ENCODE measurements at regions not wholly inside any gene's neighbourhood (a gene's known extent, or its start where the extent isn't known, plus 50 kb on each side); places are given as distances from the start of the nearest gene placed in this dataset.

- Histone ChIP-seq H3K36me3 (ENCODE audit: control insufficient read depth in 4 of 4, insufficient read depth in 4 of 4, low read length in 3 of 4) (no peaks in the 10 kb centered on the region), H3K4me1 (ENCODE audit: control extremely low read depth in 1 of 4, control insufficient read depth in 4 of 4, insufficient read depth in 4 of 4, low read length in 3 of 4) (no peaks in the 10 kb centered on the region), H3K9me3 (ENCODE audit: control extremely low read depth in 1 of 5, control insufficient read depth in 4 of 5, insufficient read depth in 2 of 5, low read depth in 1 of 5, low read length in 4 of 5) (no peaks in the 10 kb centered on the region), H3K4me3 (ENCODE audit: control insufficient read depth in 1 of 7, extremely low read depth in 1 of 7, insufficient read depth in 4 of 7, low read depth in 2 of 7, low read length in 6 of 7) (no peak overlapping the region), H3K27ac (ENCODE audit: insufficient read depth in 1 of 2, low read depth in 1 of 2, low read length in 2 of 2, poor library complexity in 1 of 2, severe bottlenecking in 2 of 2) (no peak overlapping the region), H3K27me3 (replicated peaks in 2 of 5; ENCODE audit: control insufficient read depth in 4 of 5, insufficient read depth in 5 of 5, low read length in 4 of 5) (no peaks in the 10 kb centered on the region)
- DNase-seq = no peak
- CTCF ChIA-PET = no interaction called here
- 100% methylated on average over 4 of the region's 5 CpGs for WGBS (ENCODE audit: insufficient coverage)
- POLR2A ChIA-PET = no interaction called here
These were observed 343.2 kb downstream of the ACTL7B start for GRCh38 chr9:108512426-108513173.

GRCh38 chr9:108511307-108511706 lies 344.5 kb downstream of the ACTL7B start:
- no peaks in the 10 kb centered on the region for H3K4me1 ChIP-seq (ENCODE audit: control extremely low read depth in 1 of 4, control insufficient read depth in 4 of 4, insufficient read depth in 4 of 4, low read length in 3 of 4)
- H3K27me3 ChIP-seq (replicated peaks in 2 of 5; ENCODE audit: control insufficient read depth in 4 of 5, insufficient read depth in 5 of 5, low read length in 4 of 5) = no peaks in the 10 kb centered on the region
- no peaks in the 10 kb centered on the region for H3K9me3 ChIP-seq (ENCODE audit: control extremely low read depth in 1 of 5, control insufficient read depth in 4 of 5, insufficient read depth in 2 of 5, low read depth in 1 of 5, low read length in 4 of 5)
- H3K27ac ChIP-seq (ENCODE audit: insufficient read depth in 1 of 2, low read depth in 1 of 2, low read length in 2 of 2, poor library complexity in 1 of 2, severe bottlenecking in 2 of 2) = no peak overlapping the region
- no peaks in the 10 kb centered on the region for H3K36me3 ChIP-seq (ENCODE audit: control insufficient read depth in 4 of 4, insufficient read depth in 4 of 4, low read length in 3 of 4)
- ChIA-PET POLR2A (no interaction called here), CTCF (no interaction called here)
- DNase-seq = no peak
- 98% methylated on average over 4 of the region's 5 CpGs for WGBS (ENCODE audit: insufficient coverage)
- H3K4me3 ChIP-seq (ENCODE audit: control insufficient read depth in 1 of 7, extremely low read depth in 1 of 7, insufficient read depth in 4 of 7, low read depth in 2 of 7, low read length in 6 of 7) = no peak overlapping the region

- no peak overlapping the region for H3K27ac ChIP-seq (ENCODE audit: insufficient read depth in 1 of 2, low read depth in 1 of 2, low read length in 2 of 2, poor library complexity in 1 of 2, severe bottlenecking in 2 of 2)
- CTCF ChIA-PET = no interaction called here
- peaks cover 0 to 12% (median 5%) of the 10 kb centered on the region in 5 experiments for H3K9me3 ChIP-seq (ENCODE audit: control extremely low read depth in 1 of 5, control insufficient read depth in 4 of 5, insufficient read depth in 2 of 5, low read depth in 1 of 5, low read length in 4 of 5)
- H3K36me3 ChIP-seq (ENCODE audit: control insufficient read depth in 4 of 4, insufficient read depth in 4 of 4, low read length in 3 of 4) = no peaks in the 10 kb centered on the region
- H3K4me3 ChIP-seq (ENCODE audit: control insufficient read depth in 1 of 7, extremely low read depth in 1 of 7, insufficient read depth in 4 of 7, low read depth in 2 of 7, low read length in 6 of 7) = no peak overlapping the region
- 95% methylated on average over 2 of the region's 4 CpGs for WGBS (ENCODE audit: insufficient coverage)
- POLR2A ChIA-PET = no interaction called here
- no peaks in the 10 kb centered on the region for H3K4me1 ChIP-seq (ENCODE audit: control extremely low read depth in 1 of 4, control insufficient read depth in 4 of 4, insufficient read depth in 4 of 4, low read length in 3 of 4)
- no peaks in the 10 kb centered on the region for H3K27me3 ChIP-seq (replicated peaks in 2 of 5; ENCODE audit: control insufficient read depth in 4 of 5, insufficient read depth in 5 of 5, low read length in 4 of 5)
- DNase-seq = no peak
These were observed 358.9 kb downstream of the ACTL7B start for GRCh38 chr9:108496846-108497245.

- Histone ChIP-seq H3K4me3 (ENCODE audit: control insufficient read depth in 1 of 7, extremely low read depth in 1 of 7, insufficient read depth in 4 of 7, low read depth in 2 of 7, low read length in 6 of 7) (no peak overlapping the region), H3K27ac (ENCODE audit: insufficient read depth in 1 of 2, low read depth in 1 of 2, low read length in 2 of 2, poor library complexity in 1 of 2, severe bottlenecking in 2 of 2) (no peak overlapping the region), H3K27me3 (replicated peaks in 2 of 5; ENCODE audit: control insufficient read depth in 4 of 5, insufficient read depth in 5 of 5, low read length in 4 of 5) (peaks cover 0 to 12% (median 3%) of the 10 kb centered on the region in 5 experiments), H3K9me3 (ENCODE audit: control extremely low read depth in 1 of 5, control insufficient read depth in 4 of 5, insufficient read depth in 2 of 5, low read depth in 1 of 5, low read length in 4 of 5) (no peaks in the 10 kb centered on the region), H3K36me3 (ENCODE audit: control insufficient read depth in 4 of 4, insufficient read depth in 4 of 4, low read length in 3 of 4) (no peaks in the 10 kb centered on the region), H3K4me1 (ENCODE audit: control extremely low read depth in 1 of 4, control insufficient read depth in 4 of 4, insufficient read depth in 4 of 4, low read length in 3 of 4) (peaks cover 3 to 11% (median 9%) of the 10 kb centered on the region in 4 experiments)
- WGBS (ENCODE audit: insufficient coverage) = no CpG with 5 or more reads among the region's 1 CpG
- POLR2A ChIA-PET = no interaction called here
- CTCF ChIA-PET = no interaction called here
- DNase-seq = no peak
These were observed 366.2 kb downstream of the ACTL7B start for GRCh38 chr9:108489567-108489966.

- Histone ChIP-seq H3K27ac (ENCODE audit: insufficient read depth in 1 of 2, low read depth in 1 of 2, low read length in 2 of 2, poor library complexity in 1 of 2, severe bottlenecking in 2 of 2) (no peak overlapping the region), H3K9me3 (ENCODE audit: control extremely low read depth in 1 of 5, control insufficient read depth in 4 of 5, insufficient read depth in 2 of 5, low read depth in 1 of 5, low read length in 4 of 5) (no peaks in the 10 kb centered on the region), H3K4me3 (ENCODE audit: control insufficient read depth in 1 of 7, extremely low read depth in 1 of 7, insufficient read depth in 4 of 7, low read depth in 2 of 7, low read length in 6 of 7) (no peak overlapping the region), H3K27me3 (replicated peaks in 2 of 5; ENCODE audit: control insufficient read depth in 4 of 5, insufficient read depth in 5 of 5, low read length in 4 of 5) (peaks cover 0 to 12% (median 3%) of the 10 kb centered on the region in 5 experiments), H3K4me1 (ENCODE audit: control extremely low read depth in 1 of 4, control insufficient read depth in 4 of 4, insufficient read depth in 4 of 4, low read length in 3 of 4) (peaks cover 3 to 11% (median 9%) of the 10 kb centered on the region in 4 experiments), H3K36me3 (ENCODE audit: control insufficient read depth in 4 of 4, insufficient read depth in 4 of 4, low read length in 3 of 4) (no peaks in the 10 kb centered on the region)
- ChIA-PET POLR2A (no interaction called here), CTCF (no interaction called here)
- peak; percentile 40 to 74 (median 68) for DNase-seq
- WGBS (ENCODE audit: insufficient coverage) = 0% methylated on average over 1 of the region's 2 CpGs
These were observed 369.0 kb downstream of the ACTL7B start for GRCh38 chr9:108486831-108487230.

- ChIA-PET CTCF (no interaction called here), POLR2A (no interaction called here)
- peaks cover 3 to 11% (median 9%) of the 10 kb centered on the region in 4 experiments for H3K4me1 ChIP-seq (ENCODE audit: control extremely low read depth in 1 of 4, control insufficient read depth in 4 of 4, insufficient read depth in 4 of 4, low read length in 3 of 4)
- no peaks in the 10 kb centered on the region for H3K36me3 ChIP-seq (ENCODE audit: control insufficient read depth in 4 of 4, insufficient read depth in 4 of 4, low read length in 3 of 4)
- H3K4me3 ChIP-seq (ENCODE audit: control insufficient read depth in 1 of 7, extremely low read depth in 1 of 7, insufficient read depth in 4 of 7, low read depth in 2 of 7, low read length in 6 of 7) = no peak overlapping the region
- H3K9me3 ChIP-seq (ENCODE audit: control extremely low read depth in 1 of 5, control insufficient read depth in 4 of 5, insufficient read depth in 2 of 5, low read depth in 1 of 5, low read length in 4 of 5) = no peaks in the 10 kb centered on the region
- no peak overlapping the region for H3K27ac ChIP-seq (ENCODE audit: insufficient read depth in 1 of 2, low read depth in 1 of 2, low read length in 2 of 2, poor library complexity in 1 of 2, severe bottlenecking in 2 of 2)
- H3K27me3 ChIP-seq (replicated peaks in 2 of 5; ENCODE audit: control insufficient read depth in 4 of 5, insufficient read depth in 5 of 5, low read length in 4 of 5) = peaks cover 0 to 8% (median 3%) of the 10 kb centered on the region in 5 experiments
- 80% methylated on average over 1 of the region's 1 CpG for WGBS (ENCODE audit: insufficient coverage)
- no peak for DNase-seq
These were observed 371.3 kb downstream of the ACTL7B start for GRCh38 chr9:108484468-108484867.

GRCh38 chr9:108483676-108484075 lies 372.1 kb downstream of the ACTL7B start:
- WGBS (ENCODE audit: insufficient coverage) = 91% methylated on average over 1 of the region's 2 CpGs
- no peaks in the 10 kb centered on the region for H3K36me3 ChIP-seq (ENCODE audit: control insufficient read depth in 4 of 4, insufficient read depth in 4 of 4, low read length in 3 of 4)
- H3K27me3 ChIP-seq (replicated peaks in 2 of 5; ENCODE audit: control insufficient read depth in 4 of 5, insufficient read depth in 5 of 5, low read length in 4 of 5) = peaks cover 0 to 5% (median 2%) of the 10 kb centered on the region in 5 experiments
- peaks cover 3 to 11% (median 9%) of the 10 kb centered on the region in 4 experiments for H3K4me1 ChIP-seq (ENCODE audit: control extremely low read depth in 1 of 4, control insufficient read depth in 4 of 4, insufficient read depth in 4 of 4, low read length in 3 of 4)
- H3K4me3 ChIP-seq (ENCODE audit: control insufficient read depth in 1 of 7, extremely low read depth in 1 of 7, insufficient read depth in 4 of 7, low read depth in 2 of 7, low read length in 6 of 7) = no peak overlapping the region
- ChIA-PET POLR2A (no interaction called here), CTCF (no interaction called here)
- H3K27ac ChIP-seq (ENCODE audit: insufficient read depth in 1 of 2, low read depth in 1 of 2, low read length in 2 of 2, poor library complexity in 1 of 2, severe bottlenecking in 2 of 2) = no peak overlapping the region
- no peak for DNase-seq
- no peaks in the 10 kb centered on the region for H3K9me3 ChIP-seq (ENCODE audit: control extremely low read depth in 1 of 5, control insufficient read depth in 4 of 5, insufficient read depth in 2 of 5, low read depth in 1 of 5, low read length in 4 of 5)

Measured in common myeloid progenitor, CD34-positive (primary cell).